ENCODE measurements at regions not wholly inside any gene's neighbourhood (a gene's known extent, or its start where the extent isn't known, plus 50 kb on each side); places are given as distances from the start of the nearest gene placed in this dataset.

DNA sequence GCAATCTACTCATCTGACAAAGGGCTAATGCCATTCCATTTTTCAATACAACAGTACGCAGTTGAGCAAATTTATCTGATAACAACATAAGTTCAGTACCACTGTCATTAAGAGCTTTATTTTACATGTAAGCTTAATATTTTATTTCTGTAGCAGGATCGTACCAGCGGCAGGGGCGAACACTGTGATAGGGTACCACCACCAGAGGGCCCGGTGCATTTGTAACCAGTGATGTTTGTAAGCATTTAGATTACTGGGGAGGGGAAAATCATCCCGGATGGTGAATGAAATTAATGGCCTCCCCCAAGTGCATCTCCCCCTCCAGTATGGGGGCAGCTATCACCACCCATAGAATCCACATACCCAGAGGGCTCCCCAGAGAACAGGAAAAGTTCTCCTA, 179.0 kb downstream of the ADGRA3 start:
- TF ChIP-seq, protein P1, sequence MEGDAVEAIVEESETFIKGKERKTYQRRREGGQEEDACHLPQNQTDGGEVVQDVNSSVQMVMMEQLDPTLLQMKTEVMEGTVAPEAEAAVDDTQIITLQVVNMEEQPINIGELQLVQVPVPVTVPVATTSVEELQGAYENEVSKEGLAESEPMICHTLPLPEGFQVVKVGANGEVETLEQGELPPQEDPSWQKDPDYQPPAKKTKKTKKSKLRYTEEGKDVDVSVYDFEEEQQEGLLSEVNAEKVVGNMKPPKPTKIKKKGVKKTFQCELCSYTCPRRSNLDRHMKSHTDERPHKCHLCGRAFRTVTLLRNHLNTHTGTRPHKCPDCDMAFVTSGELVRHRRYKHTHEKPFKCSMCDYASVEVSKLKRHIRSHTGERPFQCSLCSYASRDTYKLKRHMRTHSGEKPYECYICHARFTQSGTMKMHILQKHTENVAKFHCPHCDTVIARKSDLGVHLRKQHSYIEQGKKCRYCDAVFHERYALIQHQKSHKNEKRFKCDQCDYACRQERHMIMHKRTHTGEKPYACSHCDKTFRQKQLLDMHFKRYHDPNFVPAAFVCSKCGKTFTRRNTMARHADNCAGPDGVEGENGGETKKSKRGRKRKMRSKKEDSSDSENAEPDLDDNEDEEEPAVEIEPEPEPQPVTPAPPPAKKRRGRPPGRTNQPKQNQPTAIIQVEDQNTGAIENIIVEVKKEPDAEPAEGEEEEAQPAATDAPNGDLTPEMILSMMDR (IDR thresholded peaks at IDR 0.05; ENCODE audit: insufficient read depth, low read depth, low read length) = no peak
- DNase-seq (ENCODE audit: low read depth) = no peak
- H3K4me3 ChIP-seq (ENCODE audit: low read depth, low read length) = no peak overlapping the region

DNA sequence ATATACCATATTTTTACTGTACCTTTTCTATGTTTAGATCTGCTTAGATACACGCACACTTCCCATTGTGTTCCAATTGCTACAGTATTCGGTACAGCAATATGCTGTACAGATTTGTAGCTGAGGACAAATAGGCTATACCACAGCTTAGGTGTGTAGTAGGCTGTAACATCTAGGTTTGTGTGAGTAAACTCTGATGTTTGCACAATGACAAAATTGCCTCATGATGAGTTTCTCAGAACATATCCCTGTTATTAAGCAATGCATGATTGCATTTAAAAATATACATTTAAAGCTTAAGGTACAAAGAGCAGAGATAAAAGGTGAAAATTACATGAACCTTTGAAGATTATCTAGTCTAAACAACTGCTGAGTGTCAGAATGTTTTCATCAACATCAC, 181.7 kb downstream of the ADGRA3 start:
- TF ChIP-seq, protein P1 (IDR thresholded peaks at IDR 0.05; ENCODE audit: insufficient read depth, low read depth, low read length) = no peak
- no peak for DNase-seq (ENCODE audit: low read depth)
- no peak overlapping the region for H3K4me3 ChIP-seq (ENCODE audit: low read depth, low read length)

DNA sequence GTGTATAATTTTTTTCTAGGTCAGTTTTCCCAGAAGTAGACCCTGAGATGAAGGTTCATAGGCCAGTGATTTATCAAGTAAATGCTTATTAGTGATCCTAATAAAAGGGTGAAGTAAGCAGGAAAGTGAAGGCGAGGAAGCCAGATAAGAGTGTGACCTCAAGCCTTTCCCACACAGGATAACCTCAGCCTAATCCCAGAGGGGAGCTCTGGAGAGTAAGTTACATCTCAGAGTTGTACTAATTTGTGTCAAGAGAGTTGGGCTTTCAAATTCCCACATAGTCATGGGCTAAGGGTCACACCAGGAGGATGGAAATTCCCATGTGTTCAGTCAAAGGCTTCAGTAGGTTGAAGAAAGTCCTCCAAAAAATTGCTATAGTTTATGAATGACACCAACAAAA, 191.4 kb downstream of the ADGRA3 start:
- DNase-seq (ENCODE audit: low read depth) = no peak
- H3K4me3 ChIP-seq (ENCODE audit: low read depth, low read length) = no peak overlapping the region
- TF ChIP-seq, protein P1 (IDR thresholded peaks at IDR 0.05; ENCODE audit: insufficient read depth, low read depth, low read length) = no peak

DNA sequence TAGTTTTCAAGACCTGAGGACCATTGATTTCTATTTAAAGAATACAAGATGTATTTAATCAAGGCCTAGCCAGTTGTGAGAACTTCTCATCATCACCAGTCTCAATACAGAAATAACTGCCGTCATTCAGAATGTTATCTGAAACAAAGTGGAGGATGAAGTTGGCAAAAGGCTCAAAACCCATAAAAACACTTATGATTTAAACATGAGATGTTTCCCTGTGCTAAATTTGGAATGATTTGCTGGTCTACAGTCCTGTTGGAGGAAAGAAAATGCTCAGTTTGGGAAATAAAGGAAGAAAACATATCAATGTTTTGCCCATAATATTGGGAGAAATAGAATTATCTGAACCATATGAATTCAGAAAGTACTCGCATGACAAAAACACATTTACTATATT, 192.2 kb downstream of the ADGRA3 start:
- TF ChIP-seq, protein P1 (IDR thresholded peaks at IDR 0.05; ENCODE audit: insufficient read depth, low read depth, low read length) = no peak
- no peak overlapping the region for H3K4me3 ChIP-seq (ENCODE audit: low read depth, low read length)
- no peak for DNase-seq (ENCODE audit: low read depth)

DNA sequence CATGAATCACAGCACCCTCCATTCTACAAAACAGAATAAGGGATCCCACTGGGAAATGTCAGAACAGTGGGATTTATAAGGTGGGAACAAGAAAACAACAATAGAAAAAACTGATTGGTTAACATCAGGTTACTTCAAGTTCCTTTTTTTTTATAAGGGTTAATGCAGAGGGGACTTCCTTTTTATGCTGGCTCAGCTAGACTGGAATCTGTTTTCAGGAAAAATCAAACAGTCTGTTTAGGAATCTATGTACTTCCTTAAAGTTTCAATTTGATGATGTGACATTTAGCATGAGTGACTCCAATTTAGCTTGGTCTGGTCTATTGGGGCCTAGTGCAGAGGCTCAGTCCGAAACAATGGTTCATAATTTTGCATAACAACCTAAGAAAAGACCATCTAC, 192.9 kb downstream of the ADGRA3 start:
- DNase-seq (ENCODE audit: low read depth) = no peak
- TF ChIP-seq, protein P1 (IDR thresholded peaks at IDR 0.05; ENCODE audit: insufficient read depth, low read depth, low read length) = no peak
- H3K4me3 ChIP-seq (ENCODE audit: low read depth, low read length) = no peak overlapping the region

DNA sequence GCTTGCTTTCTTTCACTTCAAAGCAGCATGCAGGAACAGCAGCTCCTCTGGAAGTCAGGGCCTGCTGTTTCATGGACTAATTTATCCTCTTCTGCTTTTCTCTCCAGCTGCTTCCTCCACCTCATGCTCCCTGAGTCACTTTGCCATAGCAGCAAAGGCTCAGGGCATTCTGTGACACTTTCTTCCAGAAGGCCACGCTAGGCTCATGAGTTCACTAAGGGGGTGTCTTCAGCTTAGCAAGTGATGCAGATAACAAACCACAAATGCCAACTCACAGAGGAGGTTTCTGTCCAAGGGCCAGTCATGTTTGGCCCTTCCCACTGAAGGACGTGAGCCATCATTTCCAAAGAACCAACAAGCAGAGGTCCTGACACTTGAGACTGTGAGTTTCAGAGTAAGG, 200.2 kb downstream of the ADGRA3 start:
- DNase-seq (ENCODE audit: low read depth) = no peak
- H3K4me3 ChIP-seq (ENCODE audit: low read depth, low read length) = no peak overlapping the region
- TF ChIP-seq, protein P1 (IDR thresholded peaks at IDR 0.05; ENCODE audit: insufficient read depth, low read depth, low read length) = no peak

DNA sequence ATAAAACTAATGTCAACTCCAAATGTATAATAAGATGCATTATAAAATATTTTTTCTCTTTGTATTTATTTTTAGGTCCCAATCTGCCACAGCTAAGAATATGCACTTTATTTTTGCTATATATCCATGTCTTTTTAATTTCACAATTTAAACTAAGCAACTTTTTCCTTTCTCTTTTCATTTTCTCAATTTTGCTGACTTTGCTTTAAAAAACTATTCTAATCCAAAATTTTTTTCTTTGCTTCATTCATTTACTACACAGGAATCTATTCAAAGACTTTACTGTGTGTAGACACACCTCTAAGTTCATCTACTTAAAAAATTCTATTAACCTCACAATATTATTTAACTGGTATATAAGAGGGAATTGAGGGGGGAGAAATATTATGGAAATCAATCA, 201.9 kb downstream of the ADGRA3 start:
- no peak for DNase-seq (ENCODE audit: low read depth)
- H3K4me3 ChIP-seq (ENCODE audit: low read depth, low read length) = no peak overlapping the region
- TF ChIP-seq, protein P1 (IDR thresholded peaks at IDR 0.05; ENCODE audit: insufficient read depth, low read depth, low read length) = no peak
